ENCODE measurements at regions not wholly inside any gene's neighbourhood (a gene's known extent, or its start where the extent isn't known, plus 50 kb on each side); places are given as distances from the start of the nearest gene placed in this dataset.

GRCh38 chr4:108272561-108272960 is 103.8 kb upstream of the LEF1 start:
- Histone ChIP-seq H3K9me3 (ENCODE audit: control insufficient read depth, low read length) (no peaks in the 10 kb centered on the region), H3K36me3 (ENCODE audit: control insufficient read depth, insufficient read depth, low read length) (no peaks in the 10 kb centered on the region), H3K9ac (ENCODE audit: extremely low read depth, low read length, poor library complexity, severe bottlenecking) (no peak overlapping the region), H3K4me1 (ENCODE audit: control insufficient read depth, insufficient read depth, low read length) (no peaks in the 10 kb centered on the region), H3K27me3 (ENCODE audit: control insufficient read depth, insufficient read depth, low read length, poor library complexity, severe bottlenecking) (no peaks in the 10 kb centered on the region), H3K27ac (ENCODE audit: low read depth, low read length) (no peak overlapping the region), H3K4me3 (ENCODE audit: low read length) (no peak overlapping the region)
- no peak for DNase-seq
- peaks cover 5% of the 10 kb centered on the region for H3K9me3 Mint-ChIP-seq
- no peaks in the 10 kb centered on the region for H3K36me3 Mint-ChIP-seq (ENCODE audit: low read depth)
- H3K4me3 Mint-ChIP-seq = no peak overlapping the region
- peaks cover 14% of the 10 kb centered on the region for H3K4me1 Mint-ChIP-seq
- peaks cover 1% of the 10 kb centered on the region for H3K27me3 Mint-ChIP-seq (ENCODE audit: insufficient read depth)
- WGBS, 2 experiments (ENCODE audit: insufficient coverage in 1 of 2, insufficient read length in 1 of 2) = 75% methylated on average over 1 of the region's 2 CpGs; no CpG with 5 or more reads in 1 of the 2 experiments
- H3K27ac Mint-ChIP-seq = no peak overlapping the region
- TF ChIP-seq CTCF (conservative IDR thresholded peaks at IDR 0.05) = no peak

- no peak overlapping the region for H3K27ac ChIP-seq (ENCODE audit: low read depth, low read length)
- WGBS, 2 experiments (ENCODE audit: insufficient coverage in 1 of 2, insufficient read length in 1 of 2) = 93 to 98% methylated on average over 3 of the region's 3 CpGs
- H3K4me1 ChIP-seq (ENCODE audit: control insufficient read depth, insufficient read depth, low read length) = no peaks in the 10 kb centered on the region
- H3K9ac ChIP-seq (ENCODE audit: extremely low read depth, low read length, poor library complexity, severe bottlenecking) = no peak overlapping the region
- peaks cover 5% of the 10 kb centered on the region for H3K9me3 Mint-ChIP-seq
- peaks cover 14% of the 10 kb centered on the region for H3K4me1 Mint-ChIP-seq
- H3K36me3 ChIP-seq (ENCODE audit: control insufficient read depth, insufficient read depth, low read length) = no peaks in the 10 kb centered on the region
- no peak overlapping the region for H3K4me3 ChIP-seq (ENCODE audit: low read length)
- no peak for DNase-seq
- TF ChIP-seq CTCF (conservative IDR thresholded peaks at IDR 0.05) = no peak
- H3K27me3 ChIP-seq (ENCODE audit: control insufficient read depth, insufficient read depth, low read length, poor library complexity, severe bottlenecking) = no peaks in the 10 kb centered on the region
- peaks cover 1% of the 10 kb centered on the region for H3K27me3 Mint-ChIP-seq (ENCODE audit: insufficient read depth)
- H3K9me3 ChIP-seq (ENCODE audit: control insufficient read depth, low read length) = no peaks in the 10 kb centered on the region
- H3K36me3 Mint-ChIP-seq (ENCODE audit: low read depth) = no peaks in the 10 kb centered on the region
- H3K27ac Mint-ChIP-seq = no peak overlapping the region
- H3K4me3 Mint-ChIP-seq = no peak overlapping the region
Measured at GRCh38 chr4:108272046-108272445, 103.3 kb upstream of the LEF1 start.

GRCh38 chr4:108270466-108271450 is 102.0 kb upstream of the LEF1 start:
- H3K4me1 ChIP-seq (ENCODE audit: control insufficient read depth, insufficient read depth, low read length) = no peaks in the 10 kb centered on the region
- H3K9ac ChIP-seq (ENCODE audit: extremely low read depth, low read length, poor library complexity, severe bottlenecking) = no peak overlapping the region
- Mint-ChIP-seq H3K36me3 (ENCODE audit: low read depth) (no peaks in the 10 kb centered on the region), H3K4me3 (no peak overlapping the region), H3K9me3 (peaks cover 8% of the 10 kb centered on the region), H3K4me1 (peaks cover 14% of the 10 kb centered on the region), H3K27me3 (ENCODE audit: insufficient read depth) (peaks cover 1% of the 10 kb centered on the region), H3K27ac (no peak overlapping the region)
- no peak overlapping the region for H3K4me3 ChIP-seq (ENCODE audit: low read length)
- TF ChIP-seq CTCF (conservative IDR thresholded peaks at IDR 0.05) = no peak
- WGBS, 2 experiments (ENCODE audit: insufficient coverage in 1 of 2, insufficient read length in 1 of 2) = 78 to 82% methylated on average over 4 to 6 of the region's 6 CpGs
- no peaks in the 10 kb centered on the region for H3K27me3 ChIP-seq (ENCODE audit: control insufficient read depth, insufficient read depth, low read length, poor library complexity, severe bottlenecking)
- no peak for DNase-seq
- no peaks in the 10 kb centered on the region for H3K9me3 ChIP-seq (ENCODE audit: control insufficient read depth, low read length)
- no peaks in the 10 kb centered on the region for H3K36me3 ChIP-seq (ENCODE audit: control insufficient read depth, insufficient read depth, low read length)
- H3K27ac ChIP-seq (ENCODE audit: low read depth, low read length) = no peak overlapping the region

Measured in endodermal cell (in vitro differentiated cells).